ENCODE measurements at regions not wholly inside any gene's neighbourhood (a gene's known extent, or its start where the extent isn't known, plus 50 kb on each side); places are given as distances from the start of the nearest gene placed in this dataset.

DNA sequence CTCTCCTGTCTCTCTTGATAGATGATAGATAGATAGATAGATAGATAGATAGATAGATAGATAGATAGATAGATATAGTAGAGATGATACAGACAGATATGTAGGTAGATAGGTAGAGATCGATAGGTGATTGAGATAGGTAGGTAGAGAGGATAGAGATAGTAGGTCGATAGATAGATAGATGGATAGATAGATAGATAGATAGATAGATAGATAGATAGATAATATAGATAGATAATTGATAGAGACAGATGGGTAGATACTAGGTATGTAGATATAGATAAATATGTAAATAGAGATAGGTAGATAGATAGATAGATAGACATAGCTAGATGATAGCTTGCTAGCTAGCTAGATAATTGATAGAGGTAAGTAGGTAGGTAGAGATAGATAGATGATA is 1154.2 kb upstream of the AUTS2 start:
- H3K27me3 Mint-ChIP-seq (ENCODE audit: insufficient read depth, low read depth, poor library complexity) = no peaks in the 10 kb centered on the region

More for the DNA sequence above, 1154.2 kb upstream of the AUTS2 start:
- H3K4me3 ChIP-seq = no peak overlapping the region
- no peaks in the 10 kb centered on the region; the same call in 1 of the 2 replicates for H3K36me3 ChIP-seq (ENCODE audit: insufficient read depth)
- Mint-ChIP-seq H3K4me3 (no peak overlapping the region), H3K27ac (no peak overlapping the region), H3K36me3 (ENCODE audit: low read depth) (peaks cover 38% of the 10 kb centered on the region), H3K4me1 (no peaks in the 10 kb centered on the region), H3K9me3 (peaks cover 87% of the 10 kb centered on the region)
- H2AFZ ChIP-seq = no peak overlapping the region
- H3K27me3 ChIP-seq (ENCODE audit: insufficient read depth) = no peaks in the 10 kb centered on the region
- DNase-seq (ENCODE audit: low spot score) = no peak
- no peak for ATAC-seq
- no peaks in the 10 kb centered on the region for H3F3A ChIP-seq (replicated peaks; ENCODE audit: low read depth)
- TF ChIP-seq ETS1 (IDR thresholded peaks at IDR 0.05) (no peak), EZH2phosphoT487 (IDR thresholded peaks at IDR 0.05; ENCODE audit: unreplicated experiment) (no peak), STAT1 (IDR thresholded peaks at IDR 0.05; ENCODE audit: unreplicated experiment) (no peak), NANOG (IDR thresholded peaks at IDR 0.05; ENCODE audit: borderline replicate concordance) (no peak), ZNF462 (CRISPR knock-in tag; IDR thresholded peaks at IDR 0.05) (no peak), ZNF114 (CRISPR knock-in tag; IDR thresholded peaks at IDR 0.05) (no peak), JUNB (IDR thresholded peaks at IDR 0.05; ENCODE audit: unreplicated experiment) (no peak), EZH2 (IDR thresholded peaks at IDR 0.05; ENCODE audit: low read depth, unreplicated experiment) (no peak)
- TF ChIP-seq, protein P1, sequence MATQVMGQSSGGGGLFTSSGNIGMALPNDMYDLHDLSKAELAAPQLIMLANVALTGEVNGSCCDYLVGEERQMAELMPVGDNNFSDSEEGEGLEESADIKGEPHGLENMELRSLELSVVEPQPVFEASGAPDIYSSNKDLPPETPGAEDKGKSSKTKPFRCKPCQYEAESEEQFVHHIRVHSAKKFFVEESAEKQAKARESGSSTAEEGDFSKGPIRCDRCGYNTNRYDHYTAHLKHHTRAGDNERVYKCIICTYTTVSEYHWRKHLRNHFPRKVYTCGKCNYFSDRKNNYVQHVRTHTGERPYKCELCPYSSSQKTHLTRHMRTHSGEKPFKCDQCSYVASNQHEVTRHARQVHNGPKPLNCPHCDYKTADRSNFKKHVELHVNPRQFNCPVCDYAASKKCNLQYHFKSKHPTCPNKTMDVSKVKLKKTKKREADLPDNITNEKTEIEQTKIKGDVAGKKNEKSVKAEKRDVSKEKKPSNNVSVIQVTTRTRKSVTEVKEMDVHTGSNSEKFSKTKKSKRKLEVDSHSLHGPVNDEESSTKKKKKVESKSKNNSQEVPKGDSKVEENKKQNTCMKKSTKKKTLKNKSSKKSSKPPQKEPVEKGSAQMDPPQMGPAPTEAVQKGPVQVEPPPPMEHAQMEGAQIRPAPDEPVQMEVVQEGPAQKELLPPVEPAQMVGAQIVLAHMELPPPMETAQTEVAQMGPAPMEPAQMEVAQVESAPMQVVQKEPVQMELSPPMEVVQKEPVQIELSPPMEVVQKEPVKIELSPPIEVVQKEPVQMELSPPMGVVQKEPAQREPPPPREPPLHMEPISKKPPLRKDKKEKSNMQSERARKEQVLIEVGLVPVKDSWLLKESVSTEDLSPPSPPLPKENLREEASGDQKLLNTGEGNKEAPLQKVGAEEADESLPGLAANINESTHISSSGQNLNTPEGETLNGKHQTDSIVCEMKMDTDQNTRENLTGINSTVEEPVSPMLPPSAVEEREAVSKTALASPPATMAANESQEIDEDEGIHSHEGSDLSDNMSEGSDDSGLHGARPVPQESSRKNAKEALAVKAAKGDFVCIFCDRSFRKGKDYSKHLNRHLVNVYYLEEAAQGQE (IDR thresholded peaks at IDR 0.05; ENCODE audit: unreplicated experiment) = no peak
- H3K4me2 ChIP-seq = no peak overlapping the region
- no peaks in the 10 kb centered on the region for H3K9me2 ChIP-seq (ENCODE audit: insufficient read depth)
- no peaks in the 10 kb centered on the region for H3K79me2 ChIP-seq (replicated peaks; ENCODE audit: insufficient read depth)
- no peaks in the 10 kb centered on the region for H4K20me1 ChIP-seq (replicated peaks; ENCODE audit: insufficient read depth)
- no peaks in the 10 kb centered on the region for H3K4me1 ChIP-seq (ENCODE audit: insufficient read depth)
- H3K27ac ChIP-seq (ENCODE audit: low read depth) = no peak overlapping the region
